ENCODE measurements at regions not wholly inside any gene's neighbourhood (a gene's known extent, or its start where the extent isn't known, plus 50 kb on each side); places are given as distances from the start of the nearest gene placed in this dataset.

DNA sequence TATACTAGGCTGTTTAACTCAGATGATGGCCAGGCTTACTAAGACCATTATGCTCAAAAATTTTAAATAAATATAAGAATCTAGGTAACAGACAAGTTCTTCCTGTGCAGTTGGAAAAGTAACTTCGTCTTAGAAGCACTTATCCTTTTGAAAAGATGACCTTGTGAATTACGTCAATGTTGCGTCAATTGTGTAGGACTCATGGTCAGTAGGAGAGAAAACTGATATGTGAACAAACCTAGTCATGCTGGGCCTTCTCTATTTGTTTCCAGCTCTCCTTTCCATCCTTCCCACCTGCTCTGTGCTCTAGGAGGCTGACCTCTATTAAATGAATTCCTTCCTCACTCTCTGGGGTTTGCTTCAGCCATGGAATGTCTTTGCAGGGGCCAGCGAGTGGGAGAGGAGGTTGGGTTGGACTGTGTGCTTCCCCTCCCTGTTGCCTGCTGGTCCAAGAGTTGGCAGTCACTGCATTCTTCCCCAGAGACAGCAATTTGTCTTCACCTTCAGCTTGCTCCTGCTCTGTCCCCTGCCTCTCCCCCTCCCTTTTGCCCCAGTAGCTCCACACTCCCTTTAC lies 128.0 kb upstream of the TNFAIP3 start:
- no peak for TF ChIP-seq GABPA (IDR thresholded peaks at IDR 0.05; ENCODE audit: borderline replicate concordance, insufficient read depth, low read length)
- TF ChIP-seq JUND (IDR thresholded peaks at IDR 0.05; ENCODE audit: low read length): no peak
- no peak for TF ChIP-seq EP300 (IDR thresholded peaks at IDR 0.05; ENCODE audit: borderline replicate concordance in 1 of 2, low read depth in 2 of 2, low read length in 2 of 2)
- no peak for TF ChIP-seq CHD1 (IDR thresholded peaks at IDR 0.05; ENCODE audit: low read depth, low read length)
- TF ChIP-seq BCL11A (IDR thresholded peaks at IDR 0.05; ENCODE audit: low read depth in 2 of 2, low read length in 2 of 2): no peak
- TF ChIP-seq, protein P1, sequence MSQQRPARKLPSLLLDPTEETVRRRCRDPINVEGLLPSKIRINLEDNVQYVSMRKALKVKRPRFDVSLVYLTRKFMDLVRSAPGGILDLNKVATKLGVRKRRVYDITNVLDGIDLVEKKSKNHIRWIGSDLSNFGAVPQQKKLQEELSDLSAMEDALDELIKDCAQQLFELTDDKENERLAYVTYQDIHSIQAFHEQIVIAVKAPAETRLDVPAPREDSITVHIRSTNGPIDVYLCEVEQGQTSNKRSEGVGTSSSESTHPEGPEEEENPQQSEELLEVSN (IDR thresholded peaks at IDR 0.05): no peak
- TF ChIP-seq, protein P2, sequence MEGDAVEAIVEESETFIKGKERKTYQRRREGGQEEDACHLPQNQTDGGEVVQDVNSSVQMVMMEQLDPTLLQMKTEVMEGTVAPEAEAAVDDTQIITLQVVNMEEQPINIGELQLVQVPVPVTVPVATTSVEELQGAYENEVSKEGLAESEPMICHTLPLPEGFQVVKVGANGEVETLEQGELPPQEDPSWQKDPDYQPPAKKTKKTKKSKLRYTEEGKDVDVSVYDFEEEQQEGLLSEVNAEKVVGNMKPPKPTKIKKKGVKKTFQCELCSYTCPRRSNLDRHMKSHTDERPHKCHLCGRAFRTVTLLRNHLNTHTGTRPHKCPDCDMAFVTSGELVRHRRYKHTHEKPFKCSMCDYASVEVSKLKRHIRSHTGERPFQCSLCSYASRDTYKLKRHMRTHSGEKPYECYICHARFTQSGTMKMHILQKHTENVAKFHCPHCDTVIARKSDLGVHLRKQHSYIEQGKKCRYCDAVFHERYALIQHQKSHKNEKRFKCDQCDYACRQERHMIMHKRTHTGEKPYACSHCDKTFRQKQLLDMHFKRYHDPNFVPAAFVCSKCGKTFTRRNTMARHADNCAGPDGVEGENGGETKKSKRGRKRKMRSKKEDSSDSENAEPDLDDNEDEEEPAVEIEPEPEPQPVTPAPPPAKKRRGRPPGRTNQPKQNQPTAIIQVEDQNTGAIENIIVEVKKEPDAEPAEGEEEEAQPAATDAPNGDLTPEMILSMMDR (IDR thresholded peaks at IDR 0.05; ENCODE audit: control extremely low read depth in 1 of 3, insufficient read depth in 1 of 3, low read depth in 1 of 3, low read length in 3 of 3): no peak
- TF ChIP-seq YY1 (IDR thresholded peaks at IDR 0.05; ENCODE audit: low read depth, low read length): no peak
- TF ChIP-seq EZH2 (IDR thresholded peaks at IDR 0.05; ENCODE audit: low read depth, low read length, severe bottlenecking): no peak
- TF ChIP-seq POLR2AphosphoS5 (IDR thresholded peaks at IDR 0.05; ENCODE audit: low read depth, low read length): no peak
- TF ChIP-seq, protein P3, sequence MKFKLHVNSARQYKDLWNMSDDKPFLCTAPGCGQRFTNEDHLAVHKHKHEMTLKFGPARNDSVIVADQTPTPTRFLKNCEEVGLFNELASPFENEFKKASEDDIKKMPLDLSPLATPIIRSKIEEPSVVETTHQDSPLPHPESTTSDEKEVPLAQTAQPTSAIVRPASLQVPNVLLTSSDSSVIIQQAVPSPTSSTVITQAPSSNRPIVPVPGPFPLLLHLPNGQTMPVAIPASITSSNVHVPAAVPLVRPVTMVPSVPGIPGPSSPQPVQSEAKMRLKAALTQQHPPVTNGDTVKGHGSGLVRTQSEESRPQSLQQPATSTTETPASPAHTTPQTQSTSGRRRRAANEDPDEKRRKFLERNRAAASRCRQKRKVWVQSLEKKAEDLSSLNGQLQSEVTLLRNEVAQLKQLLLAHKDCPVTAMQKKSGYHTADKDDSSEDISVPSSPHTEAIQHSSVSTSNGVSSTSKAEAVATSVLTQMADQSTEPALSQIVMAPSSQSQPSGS (IDR thresholded peaks at IDR 0.05; ENCODE audit: low read length): no peak
- TF ChIP-seq POLR2A (IDR thresholded peaks at IDR 0.05; ENCODE audit: control extremely low read depth in 1 of 2, low read depth in 2 of 2, low read length in 2 of 2): no peak
- no peak for TF ChIP-seq SIN3A (conservative IDR thresholded peaks at IDR 0.05 in 1 of 2, IDR thresholded peaks at IDR 0.05 in 1 of 2; ENCODE audit: low read depth in 1 of 2, low read length in 2 of 2)
- no peak for TF ChIP-seq JUN (IDR thresholded peaks at IDR 0.05; ENCODE audit: low read depth, low read length)

Data from H1 (cell line).